Sigmoid colon (tissue), 6 donors: ENCODE measurements at regions not wholly inside any gene's neighbourhood (a gene's known extent, or its start where the extent isn't known, plus 50 kb on each side); places are given as distances from the start of the nearest gene placed in this dataset.
"Not testable (repeated sequence)": the region's sequence is repeated elsewhere in the genome, so short reads cannot be mapped to it uniquely, and the experiment has no call there.

Experiments used
- DNase-seq: peaks from one replicate; pipeline ENCODE4 v3.0.0-alpha.2; 2019
- H3K27ac ChIP-seq, 4 donors: fragments of 200-600 bp; sonication (generic); one replicate each; pipeline ENCODE4 v1.5.1; 2016 to 2019; ENCODE audit warnings: mild to moderate bottlenecking in 1 of 4
- H3K27me3 ChIP-seq, 3 donors: fragments of 200-600 bp; sonication (generic); one replicate each; pipeline ENCODE4 v1.5.1; 2019; ENCODE audit warnings: mild to moderate bottlenecking in 1 of 3
- H3K36me3 ChIP-seq, 4 donors: fragments of 200-600 bp; sonication (generic); one replicate each; pipeline ENCODE4 v1.5.1; 2016 to 2019
- H3K4me1 ChIP-seq, 4 donors: fragments of 200-600 bp; sonication (generic); one replicate each; pipeline ENCODE4 v1.5.1; 2017 to 2019
- H3K4me3 ChIP-seq, 4 donors: fragments of 200-600 bp; sonication (generic); one replicate each; pipeline ENCODE4 v1.5.1; 2017 to 2019; ENCODE audit warnings: mild to moderate bottlenecking in 2 of 4, moderate library complexity in 1 of 4
- H3K9me3 ChIP-seq, 4 donors: fragments of 200-600 bp in 3 of 4; sonication (generic) in 3 of 4; one replicate each; pipeline versions ENCODE4 v1.5.1 to v1.6.1; 2013 to 2019
- CTCF ChIP-seq, 4 experiments: fragments of 450-650 bp in 3 of 4; fragments of 200-600 bp in 1 of 4; IDR thresholded peaks; one replicate each; pipeline ENCODE4 v1.5.1; 2016 to 2019; ENCODE audit warnings: antibody characterized with exemption in 4 of 4, mild to moderate bottlenecking in 3 of 4, moderate library complexity in 2 of 4
- EP300 ChIP-seq, 4 donors: sonication (generic); formaldehyde crosslinking; IDR thresholded peaks; one replicate each; pipeline ENCODE4 v1.6.1; 2017; ENCODE audit warnings: antibody characterized with exemption in 4 of 4
- POLR2A ChIP-seq, 2 donors: fragments of 450-650 bp; IDR thresholded peaks; one replicate each; pipeline ENCODE4 v1.6.1; 2016; ENCODE audit warnings: antibody characterized with exemption in 2 of 2, mild to moderate bottlenecking in 2 of 2, moderate library complexity in 2 of 2
- POLR2AphosphoS5 ChIP-seq, 4 donors: sonication (generic); formaldehyde crosslinking; IDR thresholded peaks; one replicate each; pipeline ENCODE4 v1.6.1; 2017; ENCODE audit warnings: antibody characterized with exemption in 4 of 4
- WGBS, 2 donors: extraction: QIAGEN DNeasy Blood & Tissue Kit; methylation state at CpG; one replicate each; pipeline ENCODE4 v1.1.7; 2013; 5-methylcytosine and 5-hydroxymethylcytosine counted together
- intact Hi-C: fragments of 100-400 bp; cut with DNase I; formaldehyde crosslinking; loops from one replicate; pipeline ENCODE4 v1.15.1; 2023
- donor health status: healthy with polysubstance abuse.
- donor health status: healthy.

GRCh38 chr3:20250786-20251185 lies 64.8 kb upstream of the SGO1 start:
- TF ChIP-seq EP300 (IDR thresholded peaks at IDR 0.05) (no peak), CTCF (IDR thresholded peaks at IDR 0.05) (no peak), POLR2AphosphoS5 (IDR thresholded peaks at IDR 0.05) (no peak), POLR2A (IDR thresholded peaks at IDR 0.05) (no peak)
- DNase-seq: no peak
- H3K27me3 ChIP-seq: no peaks in the 10 kb centered on the region
- no peak overlapping the region for H3K27ac ChIP-seq
- intact Hi-C loops: no loop called here
- H3K4me1 ChIP-seq: no peaks in the 10 kb centered on the region
- H3K36me3 ChIP-seq: no peaks in the 10 kb centered on the region
- WGBS, 2 donors: 93 to 95% methylated on average over 1 of the region's 1 CpG
- no peak overlapping the region for H3K4me3 ChIP-seq
- peaks cover 0 to 4% (median 0%) of the 10 kb centered on the region in 4 donors for H3K9me3 ChIP-seq

GRCh38 chr3:20250314-20250713 lies 64.3 kb upstream of the SGO1 start:
- DNase-seq: no peak

GRCh38 chr3:20246662-20247061 lies 60.7 kb upstream of the SGO1 start:
- 86 to 87% methylated on average over 1 of the region's 1 CpG for WGBS, 2 donors
- Histone ChIP-seq H3K4me3 (no peak overlapping the region), H3K27ac (no peak overlapping the region), H3K27me3 (no peaks in the 10 kb centered on the region), H3K36me3 (no peaks in the 10 kb centered on the region), H3K4me1 (no peaks in the 10 kb centered on the region), H3K9me3 (peaks cover 0 to 4% (median 0%) of the 10 kb centered on the region in 4 donors)
- intact Hi-C loops: no loop called here
- TF ChIP-seq EP300 (IDR thresholded peaks at IDR 0.05) (no peak), CTCF (IDR thresholded peaks at IDR 0.05) (no peak), POLR2A (IDR thresholded peaks at IDR 0.05) (no peak), POLR2AphosphoS5 (IDR thresholded peaks at IDR 0.05) (no peak)
- no peak for DNase-seq

More at GRCh38 chr3:20250314-20250713, 64.3 kb upstream of the SGO1 start:
- WGBS, 2 donors: 97% methylated on average over 3 of the region's 3 CpGs
- H3K4me1 ChIP-seq: no peaks in the 10 kb centered on the region
- H3K27ac ChIP-seq: no peak overlapping the region
- no peaks in the 10 kb centered on the region for H3K36me3 ChIP-seq
- no peak for TF ChIP-seq POLR2AphosphoS5 (IDR thresholded peaks at IDR 0.05)
- no peak for TF ChIP-seq CTCF (IDR thresholded peaks at IDR 0.05)
- no peak for TF ChIP-seq POLR2A (IDR thresholded peaks at IDR 0.05)
- no peak for TF ChIP-seq EP300 (IDR thresholded peaks at IDR 0.05)
- intact Hi-C loops: no loop called here
- no peak overlapping the region for H3K4me3 ChIP-seq
- peaks cover 0 to 4% (median 0%) of the 10 kb centered on the region in 4 donors for H3K9me3 ChIP-seq
- H3K27me3 ChIP-seq: no peaks in the 10 kb centered on the region

- Histone ChIP-seq H3K4me3 (no peak overlapping the region), H3K4me1 (no peaks in the 10 kb centered on the region), H3K36me3 (no peaks in the 10 kb centered on the region), H3K27ac (no peak overlapping the region), H3K9me3 (peaks cover 0 to 4% (median 0%) of the 10 kb centered on the region in 4 donors), H3K27me3 (no peaks in the 10 kb centered on the region)
- intact Hi-C loops: no loop called here
- no peak for TF ChIP-seq CTCF (IDR thresholded peaks at IDR 0.05)
- no peak for TF ChIP-seq POLR2A (IDR thresholded peaks at IDR 0.05)
- TF ChIP-seq POLR2AphosphoS5 (IDR thresholded peaks at IDR 0.05): no peak
- TF ChIP-seq EP300 (IDR thresholded peaks at IDR 0.05): no peak
- DNase-seq: no peak
- 65 to 83% methylated on average over 3 of the region's 3 CpGs for WGBS, 2 donors
Observed at GRCh38 chr3:20245781-20246180, 59.8 kb upstream of the SGO1 start.

GRCh38 chr3:20240154-20240883 lies 54.3 kb upstream of the SGO1 start:
- no peak for DNase-seq
- no peak for TF ChIP-seq POLR2AphosphoS5 (IDR thresholded peaks at IDR 0.05)
- no peak for TF ChIP-seq CTCF (IDR thresholded peaks at IDR 0.05)
- no peak for TF ChIP-seq POLR2A (IDR thresholded peaks at IDR 0.05)
- no peak for TF ChIP-seq EP300 (IDR thresholded peaks at IDR 0.05)
- H3K9me3 ChIP-seq: no peaks in the 10 kb centered on the region
- H3K27me3 ChIP-seq: no peaks in the 10 kb centered on the region
- H3K4me1 ChIP-seq: no peaks in the 10 kb centered on the region
- H3K27ac ChIP-seq: no peak overlapping the region
- H3K4me3 ChIP-seq: no peak overlapping the region
- intact Hi-C loops: no loop called here
- WGBS, 2 donors: 90 to 91% methylated on average over 2 of the region's 2 CpGs
- H3K36me3 ChIP-seq: no peaks in the 10 kb centered on the region

GRCh38 chr3:20238199-20238598 lies 52.2 kb upstream of the SGO1 start:
- whole genome bisulfite sequencing, 2 donors: 95 to 99% methylated on average over 3 of the region's 3 CpGs
- H3K9me3 ChIP-seq, H3K36me3 ChIP-seq, H3K4me3 ChIP-seq, intact Hi-C loops, DNase-seq, H3K27ac ChIP-seq, H3K4me1 ChIP-seq, H3K27me3 ChIP-seq: not testable (repeated sequence)
